HCT116 (cell line): ENCODE measurements at regions not wholly inside any gene's neighbourhood (a gene's known extent, or its start where the extent isn't known, plus 50 kb on each side); places are given as distances from the start of the nearest gene placed in this dataset.

Experiments
- CTCF ChIP-seq, 3 experiments: fragments of 200-600 bp in 1 of 3; sonication (generic) in 1 of 3; IDR thresholded peaks in 2 of 3; conservative IDR thresholded peaks in 1 of 3; 2 replicates each; pipeline ENCODE4 v1.5.1; 2012 to 2017; ENCODE audit warnings: low read depth in 2 of 3, low read length in 2 of 3, antibody characterized with exemption in 1 of 3, borderline replicate concordance in 1 of 3, control low read depth in 1 of 3, mild to moderate bottlenecking in 1 of 3, mixed read lengths in 1 of 3, mixed run types in 1 of 3, moderate library complexity in 1 of 3; ENCODE audit not compliant: insufficient read depth in 1 of 3
- EZH2 ChIP-seq: fragments of 200-600 bp; sonication (generic); IDR thresholded peaks from 2 replicates; pipeline ENCODE4 v1.6.1; 2017; ENCODE audit warnings: antibody characterized with exemption, mixed run types
- POLR2AphosphoS5 ChIP-seq: IDR thresholded peaks from 2 replicates; pipeline ENCODE4 v1.6.1; 2011; ENCODE audit warnings: mild to moderate bottlenecking, low read depth, low read length, moderate library complexity
- SIN3A ChIP-seq: IDR thresholded peaks from 2 replicates; pipeline ENCODE4 v1.6.1; 2012; ENCODE audit warnings: low read depth

GRCh38 chr12:63023926-63024325 is 89.0 kb upstream of the PPM1H start:
- TF ChIP-seq POLR2AphosphoS5 (no peak), CTCF (IDR thresholded peaks at IDR 0.05 in 2 of 3, conservative IDR thresholded peaks at IDR 0.05 in 1 of 3; ENCODE audit: borderline replicate concordance in 1 of 3, insufficient read depth in 1 of 3, low read depth in 2 of 3, low read length in 2 of 3) (no peak), EZH2 (no peak), SIN3A (no peak)
